GM12878 (cell line): ENCODE measurements at regions not wholly inside any gene's neighbourhood (a gene's known extent, or its start where the extent isn't known, plus 50 kb on each side); places are given as distances from the start of the nearest gene placed in this dataset.

ENCODE experiments used
- CEBPB ChIP-seq, 2 experiments: fragments of 150-350 bp in 1 of 2; IDR thresholded peaks; 2 replicates each; pipeline ENCODE4 v1.6.1; 2012 to 2014; ENCODE audit warnings: low read depth in 2 of 2, low read length in 2 of 2, borderline replicate concordance in 1 of 2, inconsistent platforms in 1 of 2
- CREB1 ChIP-seq: IDR thresholded peaks from 2 replicates; pipeline ENCODE4 v1.6.1; 2012; ENCODE audit warnings: low read depth, mild to moderate bottlenecking, inconsistent platforms
- CTCF ChIP-seq, 3 experiments: IDR thresholded peaks in 2 of 3; conservative IDR thresholded peaks in 1 of 3; 2 replicates each; pipeline ENCODE4 v1.5.1; 2011; ENCODE audit warnings: low read depth in 3 of 3, low read length in 3 of 3, mild to moderate bottlenecking in 3 of 3, control low read depth in 2 of 3, moderate library complexity in 2 of 3, inconsistent platforms in 1 of 3, mixed read lengths in 1 of 3; ENCODE audit not compliant: control insufficient read depth in 2 of 3, insufficient read depth in 1 of 3; ENCODE audit errors: extremely low read depth in 1 of 3
- POLR2AphosphoS5 ChIP-seq: IDR thresholded peaks from 2 replicates; pipeline ENCODE4 v1.6.1; 2011; ENCODE audit warnings: mild to moderate bottlenecking, low read length, inconsistent platforms
- SMAD5 ChIP-seq: IDR thresholded peaks from 2 replicates; pipeline ENCODE4 v1.6.1; 2016; ENCODE audit warnings: antibody characterized with exemption, low read depth
- USF2 ChIP-seq: IDR thresholded peaks from 2 replicates; pipeline ENCODE4 v1.6.1; 2011; ENCODE audit warnings: low read depth, low read length, improper control_type of control experiment, borderline replicate concordance

- no peak for TF ChIP-seq CTCF (IDR thresholded peaks at IDR 0.05 in 2 of 3, conservative IDR thresholded peaks at IDR 0.05 in 1 of 3; ENCODE audit: control insufficient read depth in 2 of 3, extremely low read depth in 1 of 3, insufficient read depth in 1 of 3, low read depth in 3 of 3, low read length in 3 of 3)
- TF ChIP-seq POLR2AphosphoS5: no peak
- TF ChIP-seq USF2: no peak
- TF ChIP-seq SMAD5: no peak
- no peak for TF ChIP-seq CREB1
- TF ChIP-seq CEBPB (IDR thresholded peaks at IDR 0.05; ENCODE audit: borderline replicate concordance in 1 of 2, low read depth in 2 of 2, low read length in 2 of 2): no peak
Measured at GRCh38 chr2:175310813-175311504, 129.4 kb upstream of the ATP5MC3 start.
